Type B pancreatic cell (in vitro differentiated cells): ENCODE measurements at regions not wholly inside any gene's neighbourhood (a gene's known extent, or its start where the extent isn't known, plus 50 kb on each side); places are given as distances from the start of the nearest gene placed in this dataset.
A peak's percentile ranks its signal among the peaks of the same experiment; 100 is the strongest.

Source experiments
- DNase-seq: peaks from one replicate; pipeline ENCODE4 v3.0.0; 2021; ENCODE audit warnings: mixed read lengths; ENCODE audit not compliant: unreplicated experiment; ENCODE audit errors: extremely low spot score
- H3K27ac Mint-ChIP-seq: 2 replicates; pipeline ENCODE4 v1.8.0; 2021; ENCODE audit warnings: mild to moderate bottlenecking, mixed read lengths
- H3K27me3 Mint-ChIP-seq: 2 replicates; pipeline ENCODE4 v1.8.0; 2021; ENCODE audit warnings: mixed read lengths
- H3K36me3 Mint-ChIP-seq: 2 replicates; pipeline ENCODE4 v1.8.0; 2021; ENCODE audit warnings: mixed read lengths
- H3K4me1 Mint-ChIP-seq: one replicate; pipeline ENCODE4 v1.8.0; 2021; ENCODE audit warnings: mixed read lengths; ENCODE audit not compliant: unreplicated experiment
- H3K4me3 Mint-ChIP-seq: 2 replicates; pipeline ENCODE4 v1.8.0; 2021; ENCODE audit warnings: mild to moderate bottlenecking, mixed read lengths
- H3K9me3 Mint-ChIP-seq: 2 replicates; pipeline ENCODE4 v1.8.0; 2021; ENCODE audit warnings: mixed read lengths
- CTCF ChIP-seq: fragments of 200-600 bp; sonication (generic); conservative IDR thresholded peaks from 2 replicates; pipeline ENCODE4 v1.5.0; 2021; ENCODE audit warnings: antibody characterized with exemption, mild to moderate bottlenecking

- peak overlapping the region; percentile 18 for H3K4me3 Mint-ChIP-seq
- H3K27me3 Mint-ChIP-seq: peaks cover 14% of the 10 kb centered on the region
- H3K9me3 Mint-ChIP-seq: peaks cover 6% of the 10 kb centered on the region
- TF ChIP-seq CTCF: no peak
- H3K27ac Mint-ChIP-seq: no peak overlapping the region
- peaks cover 11% of the 10 kb centered on the region for H3K4me1 Mint-ChIP-seq
- H3K36me3 Mint-ChIP-seq: no peaks in the 10 kb centered on the region
- DNase-seq: no peak
These were observed 588.8 kb upstream of the KLF4 start for GRCh38 chr9:108078375-108078774.

- Mint-ChIP-seq H3K9me3 (peaks cover 6% of the 10 kb centered on the region), H3K36me3 (no peaks in the 10 kb centered on the region), H3K27ac (no peak overlapping the region), H3K27me3 (peaks cover 13% of the 10 kb centered on the region), H3K4me1 (peaks cover 11% of the 10 kb centered on the region), H3K4me3 (no peak overlapping the region)
- no peak for DNase-seq
- TF ChIP-seq CTCF: no peak
These were observed 588.0 kb upstream of the KLF4 start for GRCh38 chr9:108077556-108077955.

- no peak for DNase-seq
- H3K27me3 Mint-ChIP-seq: peaks cover 8% of the 10 kb centered on the region
- no peaks in the 10 kb centered on the region for H3K36me3 Mint-ChIP-seq
- peaks cover 11% of the 10 kb centered on the region for H3K4me1 Mint-ChIP-seq
- H3K27ac Mint-ChIP-seq: no peak overlapping the region
- no peak for TF ChIP-seq CTCF
- H3K4me3 Mint-ChIP-seq: no peak overlapping the region
- H3K9me3 Mint-ChIP-seq: peaks cover 6% of the 10 kb centered on the region
These were observed 585.3 kb upstream of the KLF4 start for GRCh38 chr9:108074900-108075299.

- no peaks in the 10 kb centered on the region for H3K36me3 Mint-ChIP-seq
- TF ChIP-seq CTCF: no peak
- peaks cover 7% of the 10 kb centered on the region for H3K4me1 Mint-ChIP-seq
- DNase-seq: no peak
- H3K4me3 Mint-ChIP-seq: no peak overlapping the region
- peaks cover 4% of the 10 kb centered on the region for H3K27me3 Mint-ChIP-seq
- peaks cover 3% of the 10 kb centered on the region for H3K9me3 Mint-ChIP-seq
- H3K27ac Mint-ChIP-seq: no peak overlapping the region
These were observed 584.3 kb upstream of the KLF4 start for GRCh38 chr9:108073823-108074222.

GRCh38 chr9:108072740-108073139 is 583.2 kb upstream of the KLF4 start:
- TF ChIP-seq CTCF: no peak
- no peak for DNase-seq
- H3K4me1 Mint-ChIP-seq: no peaks in the 10 kb centered on the region
- H3K9me3 Mint-ChIP-seq: no peaks in the 10 kb centered on the region
- no peak overlapping the region for H3K27ac Mint-ChIP-seq
- H3K27me3 Mint-ChIP-seq: peaks cover 3% of the 10 kb centered on the region
- no peak overlapping the region for H3K4me3 Mint-ChIP-seq
- H3K36me3 Mint-ChIP-seq: no peaks in the 10 kb centered on the region

GRCh38 chr9:108070861-108071260 is 581.3 kb upstream of the KLF4 start:
- no peak overlapping the region for H3K4me3 Mint-ChIP-seq
- no peaks in the 10 kb centered on the region for H3K36me3 Mint-ChIP-seq
- no peak for TF ChIP-seq CTCF
- peaks cover 3% of the 10 kb centered on the region for H3K27me3 Mint-ChIP-seq
- H3K4me1 Mint-ChIP-seq: no peaks in the 10 kb centered on the region
- DNase-seq: no peak
- H3K27ac Mint-ChIP-seq: no peak overlapping the region
- H3K9me3 Mint-ChIP-seq: no peaks in the 10 kb centered on the region
